ENCODE measurements at regions not wholly inside any gene's neighbourhood (a gene's known extent, or its start where the extent isn't known, plus 50 kb on each side); places are given as distances from the start of the nearest gene placed in this dataset.

- TF ChIP-seq CTCF (IDR thresholded peaks at IDR 0.05) (no peak), EZH2 (IDR thresholded peaks at IDR 0.05; ENCODE audit: borderline replicate concordance, insufficient read depth, low read depth, low read length, poor library complexity, severe bottlenecking) (no peak)
Measured at GRCh38 chr12:23005387-23005786, 380.4 kb downstream of the ETNK1 start.

Measured in B cell (primary cell).